Keratinocyte (primary cell): ENCODE measurements at regions not wholly inside any gene's neighbourhood (a gene's known extent, or its start where the extent isn't known, plus 50 kb on each side); places are given as distances from the start of the nearest gene placed in this dataset.

Experiments used
- DNase-seq: peaks from one replicate; pipeline ENCODE4 v3.0.0-alpha.2; 2011; ENCODE audit warnings: low read depth, missing footprints, low spot score
- FAIRE-seq: peaks from 2 replicates; lab custom pipeline; 2011; peaks lifted over from hg19 to GRCh38; lab: Jason Lieb, UNC
- H2AFZ ChIP-seq: 2 replicates; pipeline ENCODE4 v1.6.0; 2012; ENCODE audit warnings: low read length, control low read depth, inconsistent platforms; ENCODE audit not compliant: control insufficient read depth
- H3K27ac ChIP-seq: 2 replicates; pipeline ENCODE4 v1.5.1; 2011; ENCODE audit warnings: low read length; ENCODE audit not compliant: control insufficient read depth, insufficient read depth
- H3K27me3 ChIP-seq: 3 replicates; pipeline ENCODE4 v1.6.0; 2011; ENCODE audit warnings: low read length; ENCODE audit not compliant: control insufficient read depth, insufficient read depth; ENCODE audit errors: extremely low read depth
- H3K36me3 ChIP-seq, 2 experiments: 2 replicates in 1 of 2; 3 replicates in 1 of 2; pipeline ENCODE4 v1.5.1; 2011; ENCODE audit warnings: low read length in 2 of 2, mild to moderate bottlenecking in 1 of 2; ENCODE audit not compliant: control insufficient read depth in 2 of 2, insufficient read depth in 2 of 2; ENCODE audit errors: extremely low read depth in 1 of 2
- H3K4me1 ChIP-seq: 3 replicates; pipeline ENCODE4 v1.5.1; 2011; ENCODE audit warnings: low read length; ENCODE audit not compliant: control insufficient read depth, insufficient read depth; ENCODE audit errors: extremely low read depth
- H3K4me2 ChIP-seq: 3 replicates; pipeline ENCODE4 v1.6.0; 2011; ENCODE audit warnings: low read depth, low read length; ENCODE audit not compliant: control insufficient read depth, insufficient read depth; ENCODE audit errors: extremely low read depth
- H3K4me3 ChIP-seq, 3 experiments: fragments of 200-600 bp in 1 of 3; sonication (generic) in 1 of 3; 2 replicates in 2 of 3; 3 replicates in 1 of 3; pipeline ENCODE4 v1.5.1; 2011 to 2016; ENCODE audit warnings: low read length in 3 of 3, mild to moderate bottlenecking in 3 of 3, control low read depth in 2 of 3, inconsistent platforms in 1 of 3, low read depth in 1 of 3, mixed read lengths in 1 of 3, mixed run types in 1 of 3, moderate library complexity in 1 of 3; ENCODE audit not compliant: control insufficient read depth in 2 of 3, insufficient read depth in 2 of 3; ENCODE audit errors: extremely low read depth in 1 of 3
- H3K79me2 ChIP-seq: 2 replicates; pipeline ENCODE4 v1.6.0; 2012; ENCODE audit warnings: low read length; ENCODE audit not compliant: control insufficient read depth, insufficient read depth
- H3K9ac ChIP-seq: 3 replicates; pipeline ENCODE4 v1.6.0; 2011; ENCODE audit warnings: low read length; ENCODE audit not compliant: control insufficient read depth, insufficient read depth; ENCODE audit errors: extremely low read depth
- H3K9me1 ChIP-seq: 3 replicates; pipeline ENCODE4 v1.6.0; 2011; ENCODE audit warnings: low read length; ENCODE audit not compliant: control insufficient read depth, insufficient read depth; ENCODE audit errors: extremely low read depth
- H3K9me3 ChIP-seq: 2 replicates; pipeline ENCODE4 v1.5.1; 2012; ENCODE audit warnings: low read depth, low read length; ENCODE audit not compliant: control insufficient read depth
- H4K20me1 ChIP-seq: 3 replicates; pipeline ENCODE4 v1.6.0; 2011; ENCODE audit warnings: low read length; ENCODE audit not compliant: control insufficient read depth, insufficient read depth; ENCODE audit errors: extremely low read depth
- CTCF ChIP-seq, 3 experiments: IDR thresholded peaks in 1 of 3; conservative IDR thresholded peaks in 1 of 3; optimal IDR thresholded peaks in 1 of 3; 2 replicates in 2 of 3; 3 replicates in 1 of 3; pipeline versions ENCODE3 to v1.5.1; 2011; ENCODE audit warnings: low read length in 3 of 3, mild to moderate bottlenecking in 3 of 3, moderate library complexity in 2 of 3, control low read depth in 1 of 3, inconsistent platforms in 1 of 3; ENCODE audit not compliant: insufficient read depth in 2 of 3; ENCODE audit errors: extremely low read depth in 1 of 3
- EZH2 ChIP-seq: IDR thresholded peaks from one replicate; pipeline ENCODE4 v1.6.1; 2012; ENCODE audit warnings: inconsistent platforms, mild to moderate bottlenecking, low read length, moderate library complexity
- dilution Hi-C: fragments of 300-500 bp; cut with MboI; formaldehyde crosslinking; loops from one replicate; pipeline ENCODE4 v1.7.0; 2020; ENCODE audit warnings: low sequenced_read_pairs; ENCODE audit not compliant: extremely low pct_ligation_motif_present

GRCh38 chr5:52132053-52132452 lies 655.7 kb upstream of the ITGA1 start:
- H3K4me1 ChIP-seq: no peaks in the 10 kb centered on the region
- no peaks in the 10 kb centered on the region for H3K36me3 ChIP-seq
- dilution Hi-C loops: no loop called here
- DNase-seq (no peak), FAIRE-seq (no peak)
- no peak overlapping the region for H3K9ac ChIP-seq
- no peak overlapping the region for H3K4me3 ChIP-seq
- TF ChIP-seq EZH2: no peak
- TF ChIP-seq CTCF (optimal IDR thresholded peaks at IDR 0.05 in 1 of 3, IDR thresholded peaks at IDR 0.05 in 1 of 3, conservative IDR thresholded peaks at IDR 0.05 in 1 of 3; ENCODE audit: extremely low read depth in 1 of 3, insufficient read depth in 2 of 3, low read length in 3 of 3): no peak
- no peaks in the 10 kb centered on the region for H3K9me3 ChIP-seq
- no peaks in the 10 kb centered on the region for H4K20me1 ChIP-seq
- H3K9me1 ChIP-seq: no peaks in the 10 kb centered on the region
- no peak overlapping the region for H3K27ac ChIP-seq
- H3K27me3 ChIP-seq: no peaks in the 10 kb centered on the region
- H3K4me2 ChIP-seq: no peak overlapping the region
- H2AFZ ChIP-seq: no peak overlapping the region
- H3K79me2 ChIP-seq: no peaks in the 10 kb centered on the region

GRCh38 chr5:52134013-52134650 lies 653.6 kb upstream of the ITGA1 start:
- Histone ChIP-seq H3K36me3 (no peaks in the 10 kb centered on the region), H3K9me3 (no peaks in the 10 kb centered on the region), H4K20me1 (no peaks in the 10 kb centered on the region), H3K9me1 (no peaks in the 10 kb centered on the region), H3K4me3 (no peak overlapping the region), H2AFZ (no peak overlapping the region), H3K4me1 (no peaks in the 10 kb centered on the region), H3K27me3 (no peaks in the 10 kb centered on the region), H3K79me2 (no peaks in the 10 kb centered on the region), H3K27ac (no peak overlapping the region), H3K4me2 (no peak overlapping the region), H3K9ac (no peak overlapping the region)
- DNase-seq (no peak), FAIRE-seq (no peak)
- TF ChIP-seq EZH2: no peak
- TF ChIP-seq CTCF (optimal IDR thresholded peaks at IDR 0.05 in 1 of 3, IDR thresholded peaks at IDR 0.05 in 1 of 3, conservative IDR thresholded peaks at IDR 0.05 in 1 of 3; ENCODE audit: extremely low read depth in 1 of 3, insufficient read depth in 2 of 3, low read length in 3 of 3): no peak
- dilution Hi-C loops: no loop called here
